ENCODE measurements at regions not wholly inside any gene's neighbourhood (a gene's known extent, or its start where the extent isn't known, plus 50 kb on each side); places are given as distances from the start of the nearest gene placed in this dataset.

GRCh38 chr4:54505996-54506395 lies 151.8 kb upstream of the KIT start:
- TF ChIP-seq CTCF (IDR thresholded peaks at IDR 0.05; ENCODE audit: borderline replicate concordance, extremely low read depth, low read length, poor library complexity, severe bottlenecking) (no peak), EZH2 (IDR thresholded peaks at IDR 0.05; ENCODE audit: borderline replicate concordance, low read depth, low read length, severe bottlenecking) (no peak)
